Left lung (tissue), 4 donors: ENCODE measurements at regions not wholly inside any gene's neighbourhood (a gene's known extent, or its start where the extent isn't known, plus 50 kb on each side); places are given as distances from the start of the nearest gene placed in this dataset.

Source experiments
- ATAC-seq: fragments of 200-7000 bp; cut with Tn5 transposase; one replicate; pipeline ENCODE4 v1.9.1; 2020; ENCODE audit warnings: moderate library complexity
- DNase-seq, 4 donors: peaks; one replicate each; pipeline ENCODE4 v3.0.0-alpha.2; 2013 to 2020
- H3K27ac ChIP-seq, 2 donors: fragments of 200-600 bp; sonication (generic) in 1 of 2; one replicate each; pipeline versions ENCODE4 v1.5.0 to v1.8.0; 2020 to 2021
- H3K27me3 ChIP-seq, 2 donors: fragments of 200-600 bp; sonication (generic) in 1 of 2; one replicate each; pipeline versions ENCODE4 v1.5.0 to v1.8.0; 2020 to 2021
- H3K36me3 ChIP-seq, 2 donors: fragments of 200-600 bp; sonication (generic) in 1 of 2; one replicate each; pipeline versions ENCODE4 v1.5.0 to v1.8.0; 2020 to 2021
- H3K4me1 ChIP-seq, 2 donors: fragments of 200-600 bp; one replicate each; pipeline ENCODE4 v1.8.0; 2021
- H3K4me3 ChIP-seq, 2 donors: fragments of 200-600 bp; sonication (generic) in 1 of 2; one replicate each; pipeline versions ENCODE4 v1.5.0 to v1.8.0; 2020 to 2021; ENCODE audit warnings: mild to moderate bottlenecking in 1 of 2
- H3K9me3 ChIP-seq, 2 donors: fragments of 200-600 bp; sonication (generic) in 1 of 2; one replicate each; pipeline versions ENCODE4 v1.5.0 to v1.8.0; 2020 to 2021
- CTCF ChIP-seq, 2 donors: fragments of 200-600 bp; sonication (generic) in 1 of 2; IDR thresholded peaks; one replicate each; pipeline versions ENCODE4 v1.5.0 to v1.8.0; 2021; ENCODE audit warnings: antibody characterized with exemption in 2 of 2
- intact Hi-C, 2 donors: fragments of 100-400 bp; cut with DNase I; formaldehyde crosslinking; loops; one replicate each; pipeline versions ENCODE4 v1.11.2 to v1.14.2; 2022
- donor health status: DM: no; HTN: yes; CAD: no.
- donor health status: DM: no; HTN: no; CAD: no.

- intact Hi-C loops, result no loop called here
- no peak for TF ChIP-seq CTCF (IDR thresholded peaks at IDR 0.05)
- Histone ChIP-seq H3K36me3 (no peaks in the 10 kb centered on the region), H3K4me3 (no peak overlapping the region), H3K9me3 (no peaks in the 10 kb centered on the region), H3K27ac (no peak overlapping the region), H3K27me3 (no peaks in the 10 kb centered on the region), H3K4me1 (no peaks in the 10 kb centered on the region)
- DNase-seq (no peak), ATAC-seq (no peak)
Measured at GRCh38 chr7:93704217-93704616, 129.7 kb upstream of the CALCR start.

DNA sequence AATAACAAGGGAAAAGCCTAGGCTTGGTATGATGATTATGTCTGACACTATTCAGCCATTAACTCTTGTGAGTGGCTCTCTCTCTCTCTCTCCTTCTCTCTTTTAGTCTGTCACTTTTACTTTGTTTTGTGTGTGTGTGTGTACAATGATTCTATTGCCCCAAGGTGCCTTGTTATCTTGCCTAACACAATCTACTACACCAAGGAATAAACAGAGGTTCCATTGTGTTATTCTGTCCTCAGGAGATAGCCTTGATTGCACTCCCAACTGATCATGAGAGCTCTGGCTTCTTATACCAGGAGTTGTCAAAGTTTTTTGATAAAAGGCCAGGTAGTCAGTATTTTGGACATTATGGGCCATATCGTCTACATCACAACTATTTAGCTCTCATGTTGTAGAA, 123.4 kb upstream of the CALCR start:
- DNase-seq (no peak), ATAC-seq (no peak)
- Histone ChIP-seq H3K4me1 (no peaks in the 10 kb centered on the region), H3K27me3 (no peaks in the 10 kb centered on the region), H3K9me3 (no peaks in the 10 kb centered on the region), H3K4me3 (no peak overlapping the region), H3K27ac (no peak overlapping the region), H3K36me3 (no peaks in the 10 kb centered on the region)
- intact Hi-C loops, result no loop called here
- no peak for TF ChIP-seq CTCF (IDR thresholded peaks at IDR 0.05)

DNA sequence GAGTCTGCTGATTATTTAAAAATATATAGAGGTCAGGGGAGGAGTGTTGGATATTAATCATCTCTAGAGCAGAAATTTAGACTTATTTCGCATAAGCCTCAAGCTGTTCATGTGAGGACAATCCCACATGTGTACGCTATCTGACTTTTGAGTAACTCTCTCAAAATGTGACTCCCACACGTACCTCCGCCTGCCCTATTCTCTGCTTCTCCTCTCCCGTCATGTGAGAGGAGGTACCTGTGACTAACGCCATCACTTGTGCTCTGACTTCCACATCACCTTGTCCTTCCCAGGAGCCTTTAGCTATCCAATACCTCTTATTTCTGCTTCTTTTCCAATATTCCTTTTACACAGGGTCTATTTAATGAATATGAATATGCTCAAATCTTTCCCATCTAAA, 119.3 kb upstream of the CALCR start:
- no peak for DNase-seq
- no peaks in the 10 kb centered on the region for H3K27me3 ChIP-seq
- no peak overlapping the region for H3K27ac ChIP-seq
- H3K4me3 ChIP-seq, result no peak overlapping the region
- no peaks in the 10 kb centered on the region for H3K36me3 ChIP-seq
- ATAC-seq, result no peak
- intact Hi-C loops, result no loop called here
- no peaks in the 10 kb centered on the region for H3K4me1 ChIP-seq
- H3K9me3 ChIP-seq, result no peaks in the 10 kb centered on the region
- TF ChIP-seq CTCF (IDR thresholded peaks at IDR 0.05), result no peak

DNA sequence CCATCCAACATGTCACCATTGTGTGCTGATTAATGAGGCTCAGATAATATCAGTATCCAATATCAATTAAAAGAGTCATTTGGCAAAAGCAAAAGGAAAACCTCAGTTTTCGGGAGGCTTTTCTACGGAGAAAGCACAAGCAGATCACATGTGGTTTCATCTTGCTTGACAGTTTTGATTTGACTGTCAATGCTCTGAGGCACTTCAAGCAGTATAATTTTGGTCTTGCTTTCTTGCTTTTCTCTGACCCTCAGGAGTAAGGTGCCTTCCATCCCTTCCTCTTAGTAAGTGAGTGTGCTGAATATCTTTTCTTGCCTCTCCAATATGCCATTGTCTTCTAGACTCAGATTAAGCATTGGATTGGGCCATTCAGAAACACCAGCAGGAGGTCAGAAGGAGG, 115.5 kb upstream of the CALCR start:
- no peak for TF ChIP-seq CTCF (IDR thresholded peaks at IDR 0.05)
- Histone ChIP-seq H3K4me3 (no peak overlapping the region), H3K36me3 (no peaks in the 10 kb centered on the region), H3K4me1 (no peaks in the 10 kb centered on the region), H3K27ac (no peak overlapping the region), H3K27me3 (no peaks in the 10 kb centered on the region), H3K9me3 (no peaks in the 10 kb centered on the region)
- intact Hi-C loops, result no loop called here
- no peak for DNase-seq
- ATAC-seq, result no peak

DNA sequence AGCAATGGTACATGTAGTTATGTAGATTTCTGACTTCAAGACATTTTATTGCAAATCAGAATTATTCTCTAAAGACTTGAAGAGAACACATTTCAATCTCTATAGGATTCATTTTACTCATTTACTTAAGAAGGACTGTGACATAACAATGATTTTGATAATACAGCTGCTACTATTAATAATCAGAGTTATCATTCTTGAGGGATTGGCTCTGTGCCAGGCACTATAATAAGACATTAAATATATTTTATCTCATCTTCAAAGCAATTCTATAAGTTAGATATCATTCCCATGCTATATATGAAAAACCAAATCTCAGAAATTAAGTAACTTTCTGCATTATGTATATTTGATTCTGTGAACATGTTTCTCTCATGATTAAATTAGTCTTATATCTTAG, 103.7 kb upstream of the CALCR start:
- Histone ChIP-seq H3K9me3 (no peaks in the 10 kb centered on the region), H3K27ac (no peak overlapping the region), H3K27me3 (no peaks in the 10 kb centered on the region), H3K4me3 (no peak overlapping the region), H3K36me3 (no peaks in the 10 kb centered on the region), H3K4me1 (no peaks in the 10 kb centered on the region)
- DNase-seq, result no peak
- intact Hi-C loops, result no loop called here
- no peak for ATAC-seq
- no peak for TF ChIP-seq CTCF (IDR thresholded peaks at IDR 0.05)
